GM12892 (cell line): ENCODE measurements at regions not wholly inside any gene's neighbourhood (a gene's known extent, or its start where the extent isn't known, plus 50 kb on each side); places are given as distances from the start of the nearest gene placed in this dataset.

Experiments used
- POLR2A ChIP-seq: IDR thresholded peaks from 2 replicates; pipeline ENCODE4 v1.6.1; 2011; ENCODE audit warnings: low read depth, low read length, control low read depth
- POLR2AphosphoS5 ChIP-seq: IDR thresholded peaks from 2 replicates; pipeline ENCODE4 v1.6.1; 2011; ENCODE audit warnings: low read depth, low read length, control low read depth
- TAF1 ChIP-seq: IDR thresholded peaks from 2 replicates; pipeline ENCODE4 v1.6.1; 2011; ENCODE audit warnings: low read depth, mild to moderate bottlenecking, control low read depth, low read length, borderline replicate concordance

DNA sequence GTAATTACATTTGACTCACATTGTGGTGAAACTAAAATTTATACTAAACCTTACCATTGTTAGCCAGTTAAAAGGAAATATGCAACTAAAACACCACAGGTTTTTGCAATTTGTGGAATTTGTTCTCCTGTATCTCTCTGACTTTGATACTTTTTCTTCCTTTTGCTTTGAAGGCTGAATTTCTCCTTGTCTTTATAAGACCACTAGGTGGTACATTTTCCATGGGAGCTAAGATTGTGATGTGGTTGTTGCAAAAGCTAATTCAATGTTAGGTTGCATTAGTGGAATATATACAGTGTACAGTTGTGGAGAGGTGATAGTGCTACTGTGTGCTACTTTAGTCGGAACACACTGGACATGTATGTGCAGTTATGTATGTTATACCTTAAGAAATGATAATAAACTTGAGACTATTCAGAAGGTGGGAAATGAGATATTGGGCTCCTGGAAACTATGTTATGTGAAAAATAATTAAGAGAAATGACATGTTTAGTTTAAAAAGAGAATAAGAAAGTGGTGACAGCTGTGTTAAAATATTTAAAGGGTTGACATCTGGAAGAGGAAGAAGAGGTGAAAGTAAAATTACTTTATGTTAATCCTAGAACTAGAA, 70.3 kb downstream of the ARL9 start:
- no peak for TF ChIP-seq POLR2A
- TF ChIP-seq POLR2AphosphoS5, result no peak
- no peak for TF ChIP-seq TAF1
